Ishikawa (cell line): ENCODE measurements at regions not wholly inside any gene's neighbourhood (a gene's known extent, or its start where the extent isn't known, plus 50 kb on each side); places are given as distances from the start of the nearest gene placed in this dataset.

ENCODE experiments used
- CEBPB ChIP-seq: IDR thresholded peaks from 2 replicates; pipeline ENCODE4 v1.6.1; 2012
- CREB1 ChIP-seq: IDR thresholded peaks from 2 replicates; pipeline ENCODE4 v1.6.1; 2012; ENCODE audit warnings: low read depth
- EGR1 ChIP-seq: IDR thresholded peaks from 2 replicates; pipeline ENCODE4 v1.6.1; 2012
- EP300 ChIP-seq: IDR thresholded peaks from 2 replicates; pipeline ENCODE4 v1.6.1; 2012; ENCODE audit warnings: borderline replicate concordance
- FOXM1 ChIP-seq: IDR thresholded peaks from 2 replicates; pipeline ENCODE4 v1.6.1; 2012; ENCODE audit warnings: low read depth, borderline replicate concordance
- NFIC ChIP-seq: IDR thresholded peaks from 2 replicates; pipeline ENCODE4 v1.6.1; 2012
- RAD21 ChIP-seq: IDR thresholded peaks from 2 replicates; pipeline ENCODE4 v1.6.1; 2012; ENCODE audit warnings: low read depth
- TAF1 ChIP-seq: IDR thresholded peaks from 2 replicates; pipeline ENCODE4 v1.6.1; 2012; ENCODE audit warnings: low read depth, mild to moderate bottlenecking
- TCF12 ChIP-seq: IDR thresholded peaks from 2 replicates; pipeline ENCODE4 v1.6.1; 2012; ENCODE audit warnings: low read depth
- TEAD4 ChIP-seq: IDR thresholded peaks from 2 replicates; pipeline ENCODE4 v1.6.1; 2012
- USF1 ChIP-seq: IDR thresholded peaks from 2 replicates; pipeline ENCODE4 v1.6.1; 2012
- YY1 ChIP-seq: IDR thresholded peaks from 2 replicates; pipeline ENCODE4 v1.6.1; 2012; ENCODE audit warnings: low read depth
- ZBTB7A ChIP-seq: IDR thresholded peaks from 2 replicates; pipeline ENCODE4 v1.6.1; 2012; ENCODE audit warnings: low read depth
- TF ChIP-seq, protein P1 (sequence below): IDR thresholded peaks from 2 replicates; pipeline ENCODE4 v1.6.1; 2012
- TF ChIP-seq, protein P2 (sequence below): IDR thresholded peaks from 2 replicates; pipeline ENCODE4 v1.6.1; 2012; ENCODE audit warnings: low read depth, mild to moderate bottlenecking

- TF ChIP-seq ZBTB7A (no peak), TEAD4 (no peak), EGR1 (no peak), TCF12 (no peak)
- TF ChIP-seq, protein P1, sequence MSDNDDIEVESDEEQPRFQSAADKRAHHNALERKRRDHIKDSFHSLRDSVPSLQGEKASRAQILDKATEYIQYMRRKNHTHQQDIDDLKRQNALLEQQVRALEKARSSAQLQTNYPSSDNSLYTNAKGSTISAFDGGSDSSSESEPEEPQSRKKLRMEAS = no peak
Measured at GRCh38 chr5:114822436-114822835, 347.3 kb downstream of the TRIM36 start.

DNA sequence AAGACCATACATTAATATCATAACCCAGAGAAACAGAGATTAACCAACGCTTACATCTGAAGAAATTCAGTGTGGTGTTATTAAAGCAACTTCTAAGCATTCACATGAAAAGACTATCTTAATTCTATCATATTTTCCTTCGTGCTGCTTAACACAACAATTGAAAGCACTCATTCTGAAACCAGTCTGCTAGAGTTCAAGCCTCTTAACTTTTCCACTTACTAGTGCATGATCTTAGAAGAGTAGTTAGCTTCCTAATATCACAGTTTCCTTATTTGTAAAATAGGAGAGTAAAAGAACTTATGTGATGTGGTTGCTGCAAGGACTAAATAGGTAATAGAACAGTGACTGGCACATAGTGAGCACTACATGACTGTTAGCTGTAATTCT, 379.3 kb downstream of the TRIM36 start:
- TF ChIP-seq, protein P1 = no peak
- no peak for TF ChIP-seq CEBPB
- TF ChIP-seq, protein P2, sequence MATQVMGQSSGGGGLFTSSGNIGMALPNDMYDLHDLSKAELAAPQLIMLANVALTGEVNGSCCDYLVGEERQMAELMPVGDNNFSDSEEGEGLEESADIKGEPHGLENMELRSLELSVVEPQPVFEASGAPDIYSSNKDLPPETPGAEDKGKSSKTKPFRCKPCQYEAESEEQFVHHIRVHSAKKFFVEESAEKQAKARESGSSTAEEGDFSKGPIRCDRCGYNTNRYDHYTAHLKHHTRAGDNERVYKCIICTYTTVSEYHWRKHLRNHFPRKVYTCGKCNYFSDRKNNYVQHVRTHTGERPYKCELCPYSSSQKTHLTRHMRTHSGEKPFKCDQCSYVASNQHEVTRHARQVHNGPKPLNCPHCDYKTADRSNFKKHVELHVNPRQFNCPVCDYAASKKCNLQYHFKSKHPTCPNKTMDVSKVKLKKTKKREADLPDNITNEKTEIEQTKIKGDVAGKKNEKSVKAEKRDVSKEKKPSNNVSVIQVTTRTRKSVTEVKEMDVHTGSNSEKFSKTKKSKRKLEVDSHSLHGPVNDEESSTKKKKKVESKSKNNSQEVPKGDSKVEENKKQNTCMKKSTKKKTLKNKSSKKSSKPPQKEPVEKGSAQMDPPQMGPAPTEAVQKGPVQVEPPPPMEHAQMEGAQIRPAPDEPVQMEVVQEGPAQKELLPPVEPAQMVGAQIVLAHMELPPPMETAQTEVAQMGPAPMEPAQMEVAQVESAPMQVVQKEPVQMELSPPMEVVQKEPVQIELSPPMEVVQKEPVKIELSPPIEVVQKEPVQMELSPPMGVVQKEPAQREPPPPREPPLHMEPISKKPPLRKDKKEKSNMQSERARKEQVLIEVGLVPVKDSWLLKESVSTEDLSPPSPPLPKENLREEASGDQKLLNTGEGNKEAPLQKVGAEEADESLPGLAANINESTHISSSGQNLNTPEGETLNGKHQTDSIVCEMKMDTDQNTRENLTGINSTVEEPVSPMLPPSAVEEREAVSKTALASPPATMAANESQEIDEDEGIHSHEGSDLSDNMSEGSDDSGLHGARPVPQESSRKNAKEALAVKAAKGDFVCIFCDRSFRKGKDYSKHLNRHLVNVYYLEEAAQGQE = no peak
- no peak for TF ChIP-seq USF1
- no peak for TF ChIP-seq FOXM1
- no peak for TF ChIP-seq ZBTB7A
- TF ChIP-seq NFIC = no peak
- no peak for TF ChIP-seq CREB1
- no peak for TF ChIP-seq TEAD4
- no peak for TF ChIP-seq TCF12
- TF ChIP-seq EP300 = no peak
- no peak for TF ChIP-seq YY1
- no peak for TF ChIP-seq RAD21
- no peak for TF ChIP-seq EGR1
- no peak for TF ChIP-seq TAF1

GRCh38 chr5:114789773-114790402, 379.8 kb downstream of the TRIM36 start:
- TF ChIP-seq RAD21 = peak; percentile 62
- TF ChIP-seq TAF1 = no peak
- TF ChIP-seq FOXM1 = no peak
- no peak for TF ChIP-seq NFIC

DNA sequence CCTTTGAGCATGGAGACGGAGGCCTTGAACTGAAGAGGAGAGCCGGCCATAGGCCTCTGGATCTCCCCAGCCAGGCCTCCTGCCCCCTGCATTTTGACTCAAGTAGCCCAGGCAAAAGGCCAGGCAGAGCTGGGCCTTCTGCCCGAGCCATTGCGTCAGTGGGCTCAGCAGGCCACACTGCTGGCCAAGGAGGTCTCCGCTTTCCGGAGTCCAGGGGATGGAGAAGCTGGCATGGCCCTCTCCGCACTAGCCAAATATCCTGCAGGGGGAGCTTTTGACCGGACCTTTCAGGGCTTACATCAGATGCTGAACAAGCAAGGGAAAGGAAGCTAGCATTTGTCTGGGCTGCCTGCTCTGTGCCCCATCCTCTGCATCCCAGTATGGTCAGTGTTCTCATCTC, 386.8 kb downstream of the TRIM36 start:
- TF ChIP-seq USF1 (no peak), CEBPB (no peak), ZBTB7A (no peak), FOXM1 (no peak), NFIC (no peak), RAD21 (no peak), TAF1 (no peak), TEAD4 (no peak), EP300 (no peak), YY1 (no peak), TCF12 (no peak), CREB1 (no peak), EGR1 (no peak)
- TF ChIP-seq, protein P1 = no peak
- TF ChIP-seq, protein P2 = no peak

DNA sequence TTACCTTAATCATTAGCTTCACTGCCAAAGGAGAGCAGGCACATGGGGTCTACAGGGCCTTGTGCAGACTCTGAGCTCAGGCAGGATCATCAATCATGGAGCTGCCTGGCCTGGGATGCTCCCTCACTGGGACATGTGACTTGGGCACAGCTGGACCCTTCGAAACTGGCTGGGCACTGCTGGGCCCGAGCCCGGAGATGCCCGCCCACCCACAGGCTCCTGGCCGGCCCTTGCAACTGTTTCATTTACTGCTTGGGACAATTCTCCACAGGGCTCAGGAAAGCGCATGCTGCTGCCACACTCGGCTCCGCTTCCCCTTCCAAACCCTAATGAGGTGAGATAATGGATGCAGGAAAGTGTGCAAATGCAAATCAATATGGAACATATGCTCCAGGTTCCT, 387.5 kb downstream of the TRIM36 start:
- TF ChIP-seq CEBPB = no peak
- TF ChIP-seq, protein P1 = no peak
- no peak for TF ChIP-seq YY1
- TF ChIP-seq TEAD4 = no peak
- TF ChIP-seq RAD21 = no peak
- no peak for TF ChIP-seq FOXM1
- TF ChIP-seq ZBTB7A = no peak
- no peak for TF ChIP-seq TCF12
- no peak for TF ChIP-seq CREB1
- TF ChIP-seq USF1 = no peak
- no peak for TF ChIP-seq NFIC
